Fibroblast of skin of abdomen (primary cell): ENCODE measurements at regions not wholly inside any gene's neighbourhood (a gene's known extent, or its start where the extent isn't known, plus 50 kb on each side); places are given as distances from the start of the nearest gene placed in this dataset.

Experiments
- DNase-seq: peaks from one replicate; pipeline ENCODE4 v3.0.0-alpha.2; 2013

DNA sequence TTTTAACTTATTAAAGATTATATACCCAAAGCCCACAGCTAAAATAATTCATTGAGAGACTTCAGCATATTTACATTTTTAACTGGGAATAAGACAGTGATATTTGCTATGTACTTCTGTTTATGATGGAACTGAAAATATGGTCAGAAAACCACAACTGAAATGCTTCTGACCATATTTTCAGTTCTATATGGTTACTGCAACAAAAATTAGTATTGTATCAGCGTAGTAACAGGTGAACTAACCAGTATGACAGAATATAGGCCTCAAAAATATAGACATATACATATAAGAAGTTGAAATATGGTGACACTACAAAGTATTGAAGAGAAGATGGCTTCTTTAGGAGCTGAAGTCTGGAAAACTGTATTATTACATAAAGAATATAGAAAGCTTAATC, 857.4 kb downstream of the OLFM4 start:
- no peak for DNase-seq

DNA sequence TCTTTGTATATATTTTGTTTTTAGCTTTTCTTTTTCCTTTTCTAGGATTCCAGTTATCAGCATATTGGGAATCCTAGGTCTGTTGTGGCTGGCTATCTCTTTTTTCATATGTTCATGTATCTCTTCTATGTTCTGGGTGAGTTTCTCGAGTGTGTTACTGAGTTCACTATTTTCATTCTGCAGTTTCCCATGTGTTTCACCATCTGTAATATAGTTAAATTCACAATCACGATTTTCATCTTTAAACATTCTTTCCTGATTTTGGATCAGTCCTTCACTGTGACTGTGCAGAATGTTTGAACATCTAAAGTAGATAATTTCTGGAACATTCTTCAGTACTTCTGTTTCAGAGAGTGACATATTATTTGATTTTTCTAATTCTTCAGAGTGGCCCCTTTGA, 862.1 kb downstream of the OLFM4 start:
- no peak for DNase-seq

- no peak for DNase-seq
Measured at GRCh38 chr13:53901593-53901992, 873.0 kb downstream of the OLFM4 start.

- DNase-seq, result no peak
Measured at GRCh38 chr13:53907891-53908290, 879.3 kb downstream of the OLFM4 start.

- DNase-seq, result no peak
Measured at GRCh38 chr13:53920916-53921315, 892.3 kb downstream of the OLFM4 start.

- DNase-seq, result no peak
Measured at GRCh38 chr13:53921473-53921872, 892.9 kb downstream of the OLFM4 start.

GRCh38 chr13:53941588-53942190, 913.1 kb downstream of the OLFM4 start:
- no peak for DNase-seq

- DNase-seq, result no peak
Measured at GRCh38 chr13:53946500-53946899, 917.9 kb downstream of the OLFM4 start.

- no peak for DNase-seq
Measured at GRCh38 chr13:53953183-53953582, 924.6 kb downstream of the OLFM4 start.
